DND-41 (cell line): ENCODE measurements at regions not wholly inside any gene's neighbourhood (a gene's known extent, or its start where the extent isn't known, plus 50 kb on each side); places are given as distances from the start of the nearest gene placed in this dataset.

Source experiments
- EZH2 ChIP-seq: IDR thresholded peaks from 3 replicates; pipeline ENCODE4 v1.6.1; 2012; ENCODE audit warnings: borderline replicate concordance, low read depth, mild to moderate bottlenecking, moderate library complexity, low read length, inconsistent platforms; ENCODE audit not compliant: severe bottlenecking
- TF ChIP-seq, protein P1 (sequence below): IDR thresholded peaks from 2 replicates; pipeline ENCODE4 v1.5.1; 2012; ENCODE audit warnings: borderline replicate concordance, low read length, moderate library complexity, mild to moderate bottlenecking; ENCODE audit not compliant: poor library complexity, severe bottlenecking; ENCODE audit errors: extremely low read depth

- TF ChIP-seq EZH2, result no peak
- TF ChIP-seq, protein P1, sequence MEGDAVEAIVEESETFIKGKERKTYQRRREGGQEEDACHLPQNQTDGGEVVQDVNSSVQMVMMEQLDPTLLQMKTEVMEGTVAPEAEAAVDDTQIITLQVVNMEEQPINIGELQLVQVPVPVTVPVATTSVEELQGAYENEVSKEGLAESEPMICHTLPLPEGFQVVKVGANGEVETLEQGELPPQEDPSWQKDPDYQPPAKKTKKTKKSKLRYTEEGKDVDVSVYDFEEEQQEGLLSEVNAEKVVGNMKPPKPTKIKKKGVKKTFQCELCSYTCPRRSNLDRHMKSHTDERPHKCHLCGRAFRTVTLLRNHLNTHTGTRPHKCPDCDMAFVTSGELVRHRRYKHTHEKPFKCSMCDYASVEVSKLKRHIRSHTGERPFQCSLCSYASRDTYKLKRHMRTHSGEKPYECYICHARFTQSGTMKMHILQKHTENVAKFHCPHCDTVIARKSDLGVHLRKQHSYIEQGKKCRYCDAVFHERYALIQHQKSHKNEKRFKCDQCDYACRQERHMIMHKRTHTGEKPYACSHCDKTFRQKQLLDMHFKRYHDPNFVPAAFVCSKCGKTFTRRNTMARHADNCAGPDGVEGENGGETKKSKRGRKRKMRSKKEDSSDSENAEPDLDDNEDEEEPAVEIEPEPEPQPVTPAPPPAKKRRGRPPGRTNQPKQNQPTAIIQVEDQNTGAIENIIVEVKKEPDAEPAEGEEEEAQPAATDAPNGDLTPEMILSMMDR, result no peak
Measured at GRCh38 chr11:110856996-110857812, 145.0 kb upstream of the ARHGAP20 start.
